Ovary (tissue), 3 donors: ENCODE measurements at regions not wholly inside any gene's neighbourhood (a gene's known extent, or its start where the extent isn't known, plus 50 kb on each side); places are given as distances from the start of the nearest gene placed in this dataset.

Experiments
- EP300 ChIP-seq: sonication (generic); formaldehyde crosslinking; IDR thresholded peaks from one replicate; pipeline ENCODE4 v1.6.1; 2017; ENCODE audit warnings: antibody characterized with exemption
- TF ChIP-seq, protein P1 (sequence below), 3 donors: fragments of 450-650 bp in 2 of 3; fragments of 200-600 bp in 1 of 3; IDR thresholded peaks; one replicate each; pipeline versions ENCODE4 v1.5.1 to v1.8.0; 2016 to 2022; ENCODE audit warnings: antibody characterized with exemption in 3 of 3, mild to moderate bottlenecking in 1 of 3
- donor health status: DM: no; HTN: no; CAD: no.

DNA sequence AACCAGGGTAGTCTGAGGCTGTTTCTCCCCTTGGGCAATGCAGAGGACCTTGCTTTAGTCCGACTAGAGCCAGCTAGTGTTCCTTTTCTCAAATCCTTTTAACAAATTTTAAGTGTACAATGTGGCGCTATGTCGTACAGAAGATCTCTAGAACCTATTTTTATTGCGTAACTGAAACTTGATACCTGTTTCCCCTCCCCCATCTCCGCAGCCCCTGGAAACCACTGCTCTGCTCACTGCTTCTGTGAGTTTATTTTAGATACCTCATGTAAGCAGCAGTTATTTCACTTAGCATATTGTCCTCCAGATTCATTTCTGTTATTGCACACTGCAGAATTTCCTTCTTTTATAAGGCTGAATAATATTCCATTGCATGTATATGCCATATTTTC, 1092.3 kb downstream of the AACS start:
- TF ChIP-seq EP300, result no peak
- TF ChIP-seq, protein P1, sequence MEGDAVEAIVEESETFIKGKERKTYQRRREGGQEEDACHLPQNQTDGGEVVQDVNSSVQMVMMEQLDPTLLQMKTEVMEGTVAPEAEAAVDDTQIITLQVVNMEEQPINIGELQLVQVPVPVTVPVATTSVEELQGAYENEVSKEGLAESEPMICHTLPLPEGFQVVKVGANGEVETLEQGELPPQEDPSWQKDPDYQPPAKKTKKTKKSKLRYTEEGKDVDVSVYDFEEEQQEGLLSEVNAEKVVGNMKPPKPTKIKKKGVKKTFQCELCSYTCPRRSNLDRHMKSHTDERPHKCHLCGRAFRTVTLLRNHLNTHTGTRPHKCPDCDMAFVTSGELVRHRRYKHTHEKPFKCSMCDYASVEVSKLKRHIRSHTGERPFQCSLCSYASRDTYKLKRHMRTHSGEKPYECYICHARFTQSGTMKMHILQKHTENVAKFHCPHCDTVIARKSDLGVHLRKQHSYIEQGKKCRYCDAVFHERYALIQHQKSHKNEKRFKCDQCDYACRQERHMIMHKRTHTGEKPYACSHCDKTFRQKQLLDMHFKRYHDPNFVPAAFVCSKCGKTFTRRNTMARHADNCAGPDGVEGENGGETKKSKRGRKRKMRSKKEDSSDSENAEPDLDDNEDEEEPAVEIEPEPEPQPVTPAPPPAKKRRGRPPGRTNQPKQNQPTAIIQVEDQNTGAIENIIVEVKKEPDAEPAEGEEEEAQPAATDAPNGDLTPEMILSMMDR (IDR thresholded peaks at IDR 0.05), result no peak
